ENCODE measurements at regions not wholly inside any gene's neighbourhood (a gene's known extent, or its start where the extent isn't known, plus 50 kb on each side); places are given as distances from the start of the nearest gene placed in this dataset.

GRCh38 chr1:224819861-224820260 lies 109.6 kb upstream of the DNAH14 start:
- TF ChIP-seq POLR2AphosphoS2 (conservative IDR thresholded peaks at IDR 0.05; ENCODE audit: low read length) (no peak), CTCF (IDR thresholded peaks at IDR 0.05) (no peak), POLR2A (IDR thresholded peaks at IDR 0.05; ENCODE audit: low read length) (no peak), ZC3H11A (IDR thresholded peaks at IDR 0.05) (no peak), JUN (IDR thresholded peaks at IDR 0.05) (no peak), RARB (CRISPR knock-in tag; IDR thresholded peaks at IDR 0.05) (no peak), E2F6 (IDR thresholded peaks at IDR 0.05; ENCODE audit: borderline replicate concordance, low read depth) (no peak), MAFK (IDR thresholded peaks at IDR 0.05; ENCODE audit: partially characterized antibody) (no peak), USF2 (IDR thresholded peaks at IDR 0.05) (no peak), KDM5A (IDR thresholded peaks at IDR 0.05) (no peak), CEBPB (IDR thresholded peaks at IDR 0.05) (no peak), RFX5 (IDR thresholded peaks at IDR 0.05) (no peak), HDAC2 (IDR thresholded peaks at IDR 0.05) (no peak), MAX (IDR thresholded peaks at IDR 0.05) (no peak)
